ENCODE measurements at regions not wholly inside any gene's neighbourhood (a gene's known extent, or its start where the extent isn't known, plus 50 kb on each side); places are given as distances from the start of the nearest gene placed in this dataset.

GRCh38 chr2:19171409-19171808, 187.0 kb downstream of the OSR1 start:
- TF ChIP-seq CTCF (IDR thresholded peaks at IDR 0.05), result no peak
- no peak for TF ChIP-seq POLR2A (IDR thresholded peaks at IDR 0.05)
